SK-N-SH (cell line): ENCODE measurements at regions not wholly inside any gene's neighbourhood (a gene's known extent, or its start where the extent isn't known, plus 50 kb on each side); places are given as distances from the start of the nearest gene placed in this dataset.

ENCODE experiments used
- CTCF ChIA-PET: fragments of 300-600, 350-600 bp; formaldehyde crosslinking; extraction: SDS; loops from one replicate; lab custom pipeline; 2021; lab: Yijun Ruan, JAX
- POLR2A ChIA-PET: fragments of 350-600 bp; sonication (Branson Sonifier 250); formaldehyde crosslinking; extraction: SDS; loops from one replicate; lab custom pipeline; 2020; ENCODE audit warnings: antibody characterized with exemption, inconsistent platforms; lab: Yijun Ruan, JAX
- DNase-seq: peaks from one replicate; pipeline ENCODE4 v3.0.0; 2012
- H2AFZ ChIP-seq: fragments of 200-600 bp; sonication (generic); 2 replicates; pipeline ENCODE4 v1.8.1; 2016; ENCODE audit warnings: antibody characterized with exemption, mild to moderate bottlenecking, low read depth
- H3F3A ChIP-seq: fragments of 200-600 bp; sonication (generic); replicated peaks from 2 replicates; pipeline ENCODE3; 2016; ENCODE audit warnings: antibody characterized with exemption, mild to moderate bottlenecking; ENCODE audit not compliant: insufficient read depth
- H3K27ac ChIP-seq, 2 experiments: fragments of 200-500 bp in 1 of 2; fragments of 200-600 bp in 1 of 2; sonication (Bioruptor generic) in 1 of 2; sonication (generic), shearing (Covaris generic) in 1 of 2; 2 replicates each; pipeline versions ENCODE4 v1.5.1 to v1.6.1; 2014 to 2016; ENCODE audit warnings: low read depth in 2 of 2, inconsistent platforms in 1 of 2, low read length in 1 of 2, mild to moderate bottlenecking in 1 of 2, mixed read lengths in 1 of 2
- H3K27me3 ChIP-seq: fragments of 200-600 bp; sonication (generic), shearing (Covaris generic); 2 replicates; pipeline ENCODE4 v1.6.1; 2016; ENCODE audit warnings: mixed run types; ENCODE audit not compliant: insufficient read depth
- H3K36me3 ChIP-seq, 2 experiments: fragments of 200-500 bp in 1 of 2; fragments of 200-600 bp in 1 of 2; sonication (Bioruptor generic) in 1 of 2; sonication (generic) in 1 of 2; replicated peaks in 1 of 2; 2 replicates each; pipeline versions ENCODE3 to v1.5.1; 2014 to 2016; ENCODE audit warnings: low read length in 1 of 2, mild to moderate bottlenecking in 1 of 2; ENCODE audit not compliant: insufficient read depth in 2 of 2, control insufficient read depth in 1 of 2
- H3K4me1 ChIP-seq, 2 experiments: fragments of 200-500 bp in 1 of 2; fragments of 200-600 bp in 1 of 2; sonication (Bioruptor generic) in 1 of 2; sonication (generic), shearing (Covaris generic) in 1 of 2; 2 replicates each; pipeline versions ENCODE4 v1.5.1 to v1.6.1; 2014 to 2016; ENCODE audit warnings: low read depth in 1 of 2, low read length in 1 of 2, mixed run types in 1 of 2; ENCODE audit not compliant: insufficient read depth in 2 of 2, control insufficient read depth in 1 of 2
- H3K4me2 ChIP-seq: fragments of 200-600 bp; sonication (generic), shearing (Covaris generic); 2 replicates; pipeline ENCODE4 v1.6.1; 2017; ENCODE audit warnings: mixed run types
- H3K4me3 ChIP-seq, 2 experiments: fragments of 200-500 bp in 1 of 2; fragments of 200-600 bp in 1 of 2; sonication (Bioruptor generic) in 1 of 2; sonication (generic), shearing (Covaris generic) in 1 of 2; 2 replicates each; pipeline versions ENCODE4 v1.5.1 to v1.8.1; 2014 to 2016; ENCODE audit warnings: low read depth in 2 of 2, inconsistent platforms in 1 of 2, low read length in 1 of 2, mild to moderate bottlenecking in 1 of 2, mixed read lengths in 1 of 2, moderate library complexity in 1 of 2
- H3K79me2 ChIP-seq: fragments of 200-600 bp; sonication (generic); 2 replicates; pipeline ENCODE4 v1.8.1; 2017; ENCODE audit warnings: mild to moderate bottlenecking; ENCODE audit not compliant: insufficient read depth
- H3K9ac ChIP-seq: fragments of 200-600 bp; sonication (generic); 2 replicates; pipeline ENCODE4 v1.6.1; 2017; ENCODE audit warnings: mixed run types
- H3K9me2 ChIP-seq: fragments of 200-600 bp; sonication (generic); 2 replicates; pipeline ENCODE4 v1.6.1; 2017; ENCODE audit warnings: mixed run types
- H3K9me3 ChIP-seq: fragments of 200-600 bp; sonication (generic); 2 replicates; pipeline ENCODE4 v1.6.1; 2017; ENCODE audit warnings: mixed run types, mild to moderate bottlenecking, moderate library complexity
- H4K20me1 ChIP-seq: fragments of 200-600 bp; sonication (generic); 2 replicates; pipeline ENCODE4 v1.6.1; 2017; ENCODE audit warnings: mild to moderate bottlenecking, mixed run types; ENCODE audit not compliant: insufficient read depth
- CHD2 ChIP-seq: fragments of 150-350 bp; IDR thresholded peaks from 2 replicates; pipeline ENCODE4 v1.6.1; 2018; ENCODE audit warnings: low read length; ENCODE audit not compliant: partially characterized antibody
- FOSL2 ChIP-seq: IDR thresholded peaks from 2 replicates; pipeline ENCODE4 v1.4.0; 2012; ENCODE audit warnings: low read depth, mild to moderate bottlenecking, moderate library complexity, borderline replicate concordance
- GABPA ChIP-seq: IDR thresholded peaks from 2 replicates; pipeline ENCODE4 v1.4.0; 2012; ENCODE audit warnings: low read depth, mild to moderate bottlenecking
- GATA2 ChIP-seq: sonication (generic); formaldehyde crosslinking; IDR thresholded peaks from 2 replicates; pipeline ENCODE4 v1.5.0; 2020; ENCODE audit warnings: mild to moderate bottlenecking, missing genetic modification reagents
- MEF2A ChIP-seq: IDR thresholded peaks from 2 replicates; pipeline ENCODE4 v1.4.0; 2012; ENCODE audit warnings: low read depth, borderline replicate concordance
- NFIC ChIP-seq: IDR thresholded peaks from 2 replicates; pipeline ENCODE4 v1.4.0; 2012; ENCODE audit warnings: borderline replicate concordance
- NRF1 ChIP-seq: IDR thresholded peaks from 2 replicates; pipeline ENCODE4 v1.6.1; 2012; ENCODE audit warnings: low read depth, mild to moderate bottlenecking, low read length
- PBX3 ChIP-seq: IDR thresholded peaks from 2 replicates; pipeline ENCODE4; 2012
- POLR2AphosphoS5 ChIP-seq: IDR thresholded peaks from 2 replicates; pipeline ENCODE4 v1.6.1; 2012; ENCODE audit warnings: low read depth, low read length
- RXRA ChIP-seq: IDR thresholded peaks from 2 replicates; pipeline ENCODE4 v1.4.0; 2012; ENCODE audit warnings: low read depth, mild to moderate bottlenecking, borderline replicate concordance
- TAF1 ChIP-seq: IDR thresholded peaks from 2 replicates; pipeline ENCODE4 v1.6.1; 2012; ENCODE audit warnings: low read depth, mild to moderate bottlenecking, low read length, moderate library complexity, borderline replicate concordance
- TEAD4 ChIP-seq: IDR thresholded peaks from 2 replicates; pipeline ENCODE4 v1.4.0; 2012; ENCODE audit warnings: mild to moderate bottlenecking, borderline replicate concordance; ENCODE audit not compliant: insufficient read depth
- USF2 ChIP-seq: fragments of 150-350 bp; IDR thresholded peaks from 2 replicates; pipeline ENCODE4 v1.6.1; 2017; ENCODE audit warnings: antibody characterized with exemption, low read length, low read depth, borderline replicate concordance
- YY1 ChIP-seq: IDR thresholded peaks from 2 replicates; pipeline ENCODE4 v1.4.0; 2012; ENCODE audit warnings: low read depth, mild to moderate bottlenecking
- ZBTB33 ChIP-seq: IDR thresholded peaks from 2 replicates; pipeline ENCODE4 v1.4.0; 2012; ENCODE audit warnings: low read depth, borderline replicate concordance
- WGBS: methylation state at CpG from one replicate; pipeline ENCODE4 v1.1.6; 2017; ENCODE audit warnings: low lambda C conversion rate; 5-methylcytosine and 5-hydroxymethylcytosine counted together

- Histone ChIP-seq H2AFZ (no peak overlapping the region), H3K27me3 (no peaks in the 10 kb centered on the region), H3K9ac (no peak overlapping the region), H3K4me2 (no peak overlapping the region), H4K20me1 (no peaks in the 10 kb centered on the region), H3F3A (no peaks in the 10 kb centered on the region), H3K9me2 (no peaks in the 10 kb centered on the region), H3K4me1 (no peaks in the 10 kb centered on the region), H3K4me3 (no peak overlapping the region), H3K27ac (no peak overlapping the region), H3K9me3 (no peaks in the 10 kb centered on the region), H3K36me3 (no peaks in the 10 kb centered on the region), H3K79me2 (no peaks in the 10 kb centered on the region)
- POLR2A ChIA-PET, result no interaction called here
- CTCF ChIA-PET, result no interaction called here
- no peak for TF ChIP-seq CHD2
- no peak for TF ChIP-seq ZBTB33
- no peak for TF ChIP-seq USF2
- no peak for TF ChIP-seq RXRA
- TF ChIP-seq GABPA, result no peak
- TF ChIP-seq NRF1, result no peak
- TF ChIP-seq GATA2 (CRISPR knock-in tag), result no peak
- TF ChIP-seq MEF2A, result no peak
- TF ChIP-seq FOSL2, result no peak
- 9% methylated on average over 1 of the region's 1 CpG for WGBS
- no peak for DNase-seq
Observed at GRCh38 chr7:136122026-136122425, 144.9 kb upstream of the MTPN start.

- no peak for DNase-seq
- Histone ChIP-seq H3K4me3 (no peak overlapping the region), H2AFZ (no peak overlapping the region), H3K36me3 (no peaks in the 10 kb centered on the region), H3K4me1 (no peaks in the 10 kb centered on the region; a peak in 1 of 4 replicates), H3K79me2 (no peaks in the 10 kb centered on the region), H3K27me3 (no peaks in the 10 kb centered on the region), H4K20me1 (no peaks in the 10 kb centered on the region), H3F3A (no peaks in the 10 kb centered on the region), H3K4me2 (no peak overlapping the region), H3K9ac (no peak overlapping the region), H3K9me2 (no peaks in the 10 kb centered on the region), H3K9me3 (no peaks in the 10 kb centered on the region), H3K27ac (no peak overlapping the region)
- ChIA-PET CTCF (interaction anchor here (1.0 to 1.3 kb wide), 2 partner anchors 523 to 757 kb away, joined by 3 read pairs; no protein-coding TSS in a partner anchor), POLR2A (no interaction called here)
- 67% methylated on average over 7 of the region's 7 CpGs for WGBS
- TF ChIP-seq YY1, result no peak
- no peak for TF ChIP-seq FOSL2
- TF ChIP-seq TAF1, result no peak
- no peak for TF ChIP-seq NFIC
- TF ChIP-seq TEAD4, result no peak
- no peak for TF ChIP-seq PBX3
- no peak for TF ChIP-seq POLR2AphosphoS5
Observed at GRCh38 chr7:136117539-136117938, 140.4 kb upstream of the MTPN start.
